SU-DHL-6 (cell line): ENCODE measurements at regions not wholly inside any gene's neighbourhood (a gene's known extent, or its start where the extent isn't known, plus 50 kb on each side); places are given as distances from the start of the nearest gene placed in this dataset.

Experiments
- H2AFZ ChIP-seq: fragments of 200-600 bp; sonication (generic); 2 replicates; pipeline ENCODE4 v1.6.1; 2014; ENCODE audit warnings: low read depth, mild to moderate bottlenecking, moderate library complexity, mixed read lengths, antibody characterized with exemption, low read length; ENCODE audit not compliant: severe bottlenecking
- H3F3A ChIP-seq: fragments of 200-600 bp; shearing (Covaris generic); 2 replicates; pipeline ENCODE4 v1.6.0; 2016; ENCODE audit warnings: antibody characterized with exemption, mild to moderate bottlenecking; ENCODE audit not compliant: insufficient read depth
- H3K27ac ChIP-seq: fragments of 200-600 bp; sonication (generic); 2 replicates; pipeline ENCODE4 v1.5.1; 2016; ENCODE audit warnings: low read depth, mild to moderate bottlenecking, low read length, moderate library complexity, mixed read lengths
- H3K27me3 ChIP-seq: fragments of 200-600 bp; sonication (generic), shearing (Covaris generic); 2 replicates; pipeline ENCODE4 v1.6.0; 2014; ENCODE audit warnings: mild to moderate bottlenecking, low read length
- H3K36me3 ChIP-seq: fragments of 200-600 bp; sonication (generic); 2 replicates; pipeline ENCODE4 v1.6.1; 2014; ENCODE audit warnings: mild to moderate bottlenecking, low read length, mixed read lengths
- H3K4me2 ChIP-seq: fragments of 300-600, 200-600 bp; shearing (Covaris generic), sonication (generic); 2 replicates; pipeline ENCODE4 v1.6.0; 2014; ENCODE audit warnings: low read length, low read depth, mild to moderate bottlenecking; ENCODE audit not compliant: poor library complexity, severe bottlenecking
- H3K4me3 ChIP-seq: fragments of 200-600 bp; sonication (generic); 2 replicates; pipeline ENCODE4 v1.5.1; 2014; ENCODE audit warnings: antibody characterized with exemption, low read length, mild to moderate bottlenecking, mixed read lengths; ENCODE audit not compliant: insufficient read depth, poor library complexity, severe bottlenecking
- H3K79me2 ChIP-seq: fragments of 200-600 bp; sonication (generic); 2 replicates; pipeline ENCODE4 v1.6.1; 2014; ENCODE audit warnings: mild to moderate bottlenecking, low read length, moderate library complexity; ENCODE audit not compliant: insufficient read depth
- H3K9ac ChIP-seq: fragments of 200-600 bp; sonication (generic); 2 replicates; pipeline ENCODE4 v1.7.0; 2014; ENCODE audit warnings: mild to moderate bottlenecking, low read length
- H3K9me2 ChIP-seq: fragments of 200-600 bp; sonication (generic); replicated peaks from 2 replicates; pipeline ENCODE4 v1.6.1; 2014; ENCODE audit warnings: low read length; ENCODE audit not compliant: insufficient read depth
- H3K9me3 ChIP-seq: fragments of 200-600 bp; sonication (generic); 2 replicates; pipeline ENCODE4 v1.6.1; 2014; ENCODE audit warnings: low read length, mixed read lengths; ENCODE audit not compliant: insufficient read depth
- H4K20me1 ChIP-seq: fragments of 200-600 bp; sonication (generic); 2 replicates; pipeline ENCODE4 v1.6.1; 2014; ENCODE audit warnings: low read depth, mild to moderate bottlenecking, antibody characterized with exemption, low read length, moderate library complexity, mixed read lengths
- EZH2phosphoT487 ChIP-seq: fragments of 200-600 bp; sonication (generic), shearing (Covaris generic); conservative IDR thresholded peaks from 2 replicates; pipeline ENCODE4 v1.6.1; 2018; ENCODE audit warnings: mild to moderate bottlenecking, antibody characterized with exemption, low read length, moderate library complexity, mixed read lengths
- TF ChIP-seq, protein P1 (sequence below): fragments of 200-600 bp; sonication (generic); IDR thresholded peaks from one replicate; pipeline ENCODE4 v1.5.1; 2017; ENCODE audit warnings: antibody characterized with exemption, mild to moderate bottlenecking, low read length, moderate library complexity; ENCODE audit not compliant: insufficient read depth, poor library complexity, severe bottlenecking

DNA sequence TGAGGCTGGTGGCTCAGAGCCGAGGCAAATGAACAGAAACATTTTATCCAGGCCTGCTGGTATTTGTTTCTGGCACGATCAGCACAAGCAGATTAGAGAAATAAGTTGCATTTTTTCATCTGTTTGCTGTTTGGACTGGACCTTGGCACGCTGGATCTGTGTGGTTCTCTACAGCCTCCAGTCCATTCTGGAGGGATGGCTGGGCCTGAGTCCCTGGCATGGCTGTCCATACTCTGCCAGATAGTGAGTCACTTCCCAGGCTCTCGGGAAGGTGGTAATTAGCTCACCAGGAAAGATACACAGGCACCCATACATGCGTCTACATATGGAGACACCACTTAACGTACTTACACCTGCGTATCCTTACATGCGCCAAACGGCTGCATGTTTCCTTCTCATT is 78.6 kb downstream of the SPRY4 start:
- H3K9me2 ChIP-seq: no peaks in the 10 kb centered on the region
- no peaks in the 10 kb centered on the region for H3F3A ChIP-seq
- no peaks in the 10 kb centered on the region for H3K79me2 ChIP-seq
- no peak overlapping the region for H3K4me3 ChIP-seq
- TF ChIP-seq, protein P1, sequence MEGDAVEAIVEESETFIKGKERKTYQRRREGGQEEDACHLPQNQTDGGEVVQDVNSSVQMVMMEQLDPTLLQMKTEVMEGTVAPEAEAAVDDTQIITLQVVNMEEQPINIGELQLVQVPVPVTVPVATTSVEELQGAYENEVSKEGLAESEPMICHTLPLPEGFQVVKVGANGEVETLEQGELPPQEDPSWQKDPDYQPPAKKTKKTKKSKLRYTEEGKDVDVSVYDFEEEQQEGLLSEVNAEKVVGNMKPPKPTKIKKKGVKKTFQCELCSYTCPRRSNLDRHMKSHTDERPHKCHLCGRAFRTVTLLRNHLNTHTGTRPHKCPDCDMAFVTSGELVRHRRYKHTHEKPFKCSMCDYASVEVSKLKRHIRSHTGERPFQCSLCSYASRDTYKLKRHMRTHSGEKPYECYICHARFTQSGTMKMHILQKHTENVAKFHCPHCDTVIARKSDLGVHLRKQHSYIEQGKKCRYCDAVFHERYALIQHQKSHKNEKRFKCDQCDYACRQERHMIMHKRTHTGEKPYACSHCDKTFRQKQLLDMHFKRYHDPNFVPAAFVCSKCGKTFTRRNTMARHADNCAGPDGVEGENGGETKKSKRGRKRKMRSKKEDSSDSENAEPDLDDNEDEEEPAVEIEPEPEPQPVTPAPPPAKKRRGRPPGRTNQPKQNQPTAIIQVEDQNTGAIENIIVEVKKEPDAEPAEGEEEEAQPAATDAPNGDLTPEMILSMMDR: no peak
- TF ChIP-seq EZH2phosphoT487: no peak
- H3K36me3 ChIP-seq: no peaks in the 10 kb centered on the region
- H3K4me2 ChIP-seq: no peak overlapping the region
- H4K20me1 ChIP-seq: no peaks in the 10 kb centered on the region
- no peak overlapping the region for H3K27ac ChIP-seq
- H2AFZ ChIP-seq: no peak overlapping the region
- H3K27me3 ChIP-seq: 0 out of 2 replicates have a peak, but pooled peaks cover 5% of the 10 kb centered on the region
- no peak overlapping the region for H3K9ac ChIP-seq
- H3K9me3 ChIP-seq: no peaks in the 10 kb centered on the region

- no peak overlapping the region for H3K4me2 ChIP-seq
- no peak overlapping the region for H3K27ac ChIP-seq
Observed at GRCh38 chr5:142245786-142246185, 79.0 kb downstream of the SPRY4 start.

DNA sequence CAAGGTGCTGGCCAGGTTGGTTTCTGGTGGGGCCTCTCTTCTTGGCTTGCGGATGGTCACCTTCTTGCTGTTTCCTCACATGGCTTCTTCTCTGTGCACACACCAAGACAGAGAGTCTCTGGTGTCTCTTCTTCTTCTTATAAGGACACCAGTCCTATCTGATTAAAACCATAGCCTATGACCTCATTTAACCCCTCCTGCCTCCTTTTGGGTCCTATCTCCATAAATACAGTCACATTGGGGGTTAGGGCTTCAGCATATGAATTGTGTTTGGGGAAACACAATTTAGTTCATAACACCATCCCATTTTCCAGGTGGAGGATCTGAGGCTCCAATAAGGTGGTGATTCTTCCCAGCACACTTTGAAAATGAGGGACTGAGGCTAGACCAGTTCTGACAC is 80.4 kb downstream of the SPRY4 start:
- no peaks in the 10 kb centered on the region for H3K9me2 ChIP-seq
- no peak for TF ChIP-seq EZH2phosphoT487
- TF ChIP-seq, protein P1: no peak
- H3K36me3 ChIP-seq: no peaks in the 10 kb centered on the region
- H4K20me1 ChIP-seq: no peaks in the 10 kb centered on the region
- H3K9ac ChIP-seq: no peak overlapping the region
- H3K4me3 ChIP-seq: no peak overlapping the region
- no peaks in the 10 kb centered on the region for H3K9me3 ChIP-seq
- no peaks in the 10 kb centered on the region for H3K79me2 ChIP-seq
- 0 out of 2 replicates have a peak, but pooled peaks cover 5% of the 10 kb centered on the region for H3K27me3 ChIP-seq
- no peaks in the 10 kb centered on the region for H3F3A ChIP-seq
- H3K4me2 ChIP-seq: no peak overlapping the region
- H3K27ac ChIP-seq: no peak overlapping the region
- no peak overlapping the region for H2AFZ ChIP-seq

More at GRCh38 chr5:142245786-142246185, 79.0 kb downstream of the SPRY4 start:
- Histone ChIP-seq H3K9ac (no peak overlapping the region), H3K27me3 (0 out of 2 replicates have a peak, but pooled peaks cover 5% of the 10 kb centered on the region), H3K79me2 (no peaks in the 10 kb centered on the region), H2AFZ (no peak overlapping the region), H3K9me3 (no peaks in the 10 kb centered on the region), H3K9me2 (no peaks in the 10 kb centered on the region), H4K20me1 (no peaks in the 10 kb centered on the region), H3F3A (no peaks in the 10 kb centered on the region), H3K4me3 (no peak overlapping the region), H3K36me3 (no peaks in the 10 kb centered on the region)
- TF ChIP-seq, protein P1: no peak
- no peak for TF ChIP-seq EZH2phosphoT487
